Fibroblast of lung (primary cell): ENCODE measurements at regions not wholly inside any gene's neighbourhood (a gene's known extent, or its start where the extent isn't known, plus 50 kb on each side); places are given as distances from the start of the nearest gene placed in this dataset.

Experiments
- EZH2 ChIP-seq: IDR thresholded peaks from 2 replicates; pipeline ENCODE4 v1.5.1; 2012; ENCODE audit warnings: low read length, control low read depth, mild to moderate bottlenecking; ENCODE audit errors: missing control alignments
- TF ChIP-seq, protein P1 (sequence below), 2 donors: IDR thresholded peaks in 1 of 2; conservative IDR thresholded peaks in 1 of 2; 1 replicate in 1 of 2; 2 replicates in 1 of 2; pipeline ENCODE4 v1.5.1; 2011 to 2012; ENCODE audit warnings: low read length in 2 of 2, control low read depth in 1 of 2, inconsistent platforms in 1 of 2, low read depth in 1 of 2, mild to moderate bottlenecking in 1 of 2

DNA sequence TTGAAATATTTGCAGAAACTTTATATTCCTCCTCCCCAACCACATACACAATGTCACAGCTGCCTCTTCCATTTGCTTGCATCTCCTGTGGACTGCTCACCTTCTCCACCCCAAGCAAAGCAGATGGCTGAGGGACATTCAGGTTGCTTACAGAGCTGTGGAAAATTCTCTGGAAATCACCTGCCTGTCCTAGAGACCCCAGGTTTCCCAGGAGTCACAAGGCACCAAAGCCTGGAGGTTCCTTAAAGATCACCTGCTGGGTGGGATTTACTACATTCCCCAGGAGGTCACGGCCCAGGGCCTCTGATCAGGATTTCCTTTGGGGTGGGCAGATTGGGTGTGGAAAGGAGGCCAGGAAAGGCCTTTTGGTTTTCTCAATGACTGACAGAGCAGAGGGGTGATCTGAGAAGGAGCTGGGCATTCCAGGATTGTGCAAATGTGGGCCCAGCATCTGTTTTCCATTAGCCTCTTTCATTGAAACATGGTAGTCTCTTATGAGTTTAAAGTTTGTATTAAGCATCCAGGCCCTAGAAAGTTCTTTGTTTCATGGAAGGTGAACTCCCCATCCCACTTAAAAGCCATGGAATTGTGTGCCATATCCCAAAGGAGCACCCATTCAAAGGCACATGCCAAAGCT, 410.7 kb upstream of the TNP1 start:
- TF ChIP-seq, protein P1, sequence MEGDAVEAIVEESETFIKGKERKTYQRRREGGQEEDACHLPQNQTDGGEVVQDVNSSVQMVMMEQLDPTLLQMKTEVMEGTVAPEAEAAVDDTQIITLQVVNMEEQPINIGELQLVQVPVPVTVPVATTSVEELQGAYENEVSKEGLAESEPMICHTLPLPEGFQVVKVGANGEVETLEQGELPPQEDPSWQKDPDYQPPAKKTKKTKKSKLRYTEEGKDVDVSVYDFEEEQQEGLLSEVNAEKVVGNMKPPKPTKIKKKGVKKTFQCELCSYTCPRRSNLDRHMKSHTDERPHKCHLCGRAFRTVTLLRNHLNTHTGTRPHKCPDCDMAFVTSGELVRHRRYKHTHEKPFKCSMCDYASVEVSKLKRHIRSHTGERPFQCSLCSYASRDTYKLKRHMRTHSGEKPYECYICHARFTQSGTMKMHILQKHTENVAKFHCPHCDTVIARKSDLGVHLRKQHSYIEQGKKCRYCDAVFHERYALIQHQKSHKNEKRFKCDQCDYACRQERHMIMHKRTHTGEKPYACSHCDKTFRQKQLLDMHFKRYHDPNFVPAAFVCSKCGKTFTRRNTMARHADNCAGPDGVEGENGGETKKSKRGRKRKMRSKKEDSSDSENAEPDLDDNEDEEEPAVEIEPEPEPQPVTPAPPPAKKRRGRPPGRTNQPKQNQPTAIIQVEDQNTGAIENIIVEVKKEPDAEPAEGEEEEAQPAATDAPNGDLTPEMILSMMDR (conservative IDR thresholded peaks at IDR 0.05 in 1 of 2, IDR thresholded peaks at IDR 0.05 in 1 of 2; ENCODE audit: low read depth in 1 of 2, low read length in 2 of 2) = no peak
- no peak for TF ChIP-seq EZH2
